ENCODE measurements at regions not wholly inside any gene's neighbourhood (a gene's known extent, or its start where the extent isn't known, plus 50 kb on each side); places are given as distances from the start of the nearest gene placed in this dataset.

DNA sequence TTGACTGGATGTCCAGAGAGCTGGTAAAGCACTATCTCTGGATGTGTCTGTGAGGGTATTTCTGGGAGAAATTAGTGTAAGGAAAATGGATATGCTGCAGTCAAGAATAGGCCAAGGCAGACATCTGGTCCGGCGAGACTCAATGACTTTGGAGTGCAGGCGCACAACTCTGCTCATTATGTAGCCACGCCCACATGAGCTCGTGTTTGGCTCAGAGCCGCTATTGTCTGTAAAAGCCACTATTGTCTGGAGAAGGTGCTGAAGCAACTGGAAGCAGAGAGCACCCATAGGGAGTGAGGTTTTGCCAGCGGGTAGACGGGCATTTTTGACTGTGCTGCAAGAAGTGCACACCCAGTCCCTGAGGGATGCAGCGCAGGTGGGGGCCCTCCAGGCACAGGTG, 305.0 kb upstream of the POU3F2 start:
- no peak for TF ChIP-seq BACH2 (CRISPR knock-in tag; IDR thresholded peaks at IDR 0.05; ENCODE audit: borderline replicate concordance)
- TF ChIP-seq ZNF70 (CRISPR knock-in tag; IDR thresholded peaks at IDR 0.05): no peak
- no peak for TF ChIP-seq GLIS3 (CRISPR knock-in tag; IDR thresholded peaks at IDR 0.05)
- TF ChIP-seq, protein P1, sequence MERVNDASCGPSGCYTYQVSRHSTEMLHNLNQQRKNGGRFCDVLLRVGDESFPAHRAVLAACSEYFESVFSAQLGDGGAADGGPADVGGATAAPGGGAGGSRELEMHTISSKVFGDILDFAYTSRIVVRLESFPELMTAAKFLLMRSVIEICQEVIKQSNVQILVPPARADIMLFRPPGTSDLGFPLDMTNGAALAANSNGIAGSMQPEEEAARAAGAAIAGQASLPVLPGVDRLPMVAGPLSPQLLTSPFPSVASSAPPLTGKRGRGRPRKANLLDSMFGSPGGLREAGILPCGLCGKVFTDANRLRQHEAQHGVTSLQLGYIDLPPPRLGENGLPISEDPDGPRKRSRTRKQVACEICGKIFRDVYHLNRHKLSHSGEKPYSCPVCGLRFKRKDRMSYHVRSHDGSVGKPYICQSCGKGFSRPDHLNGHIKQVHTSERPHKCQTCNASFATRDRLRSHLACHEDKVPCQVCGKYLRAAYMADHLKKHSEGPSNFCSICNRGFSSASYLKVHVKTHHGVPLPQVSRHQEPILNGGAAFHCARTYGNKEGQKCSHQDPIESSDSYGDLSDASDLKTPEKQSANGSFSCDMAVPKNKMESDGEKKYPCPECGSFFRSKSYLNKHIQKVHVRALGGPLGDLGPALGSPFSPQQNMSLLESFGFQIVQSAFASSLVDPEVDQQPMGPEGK (CRISPR knock-in tag; IDR thresholded peaks at IDR 0.05; ENCODE audit: borderline replicate concordance): no peak
- no peak for TF ChIP-seq SNAI2 (CRISPR knock-in tag; IDR thresholded peaks at IDR 0.05)
- TF ChIP-seq TOX (CRISPR knock-in tag; IDR thresholded peaks at IDR 0.05; ENCODE audit: borderline replicate concordance): no peak
- no peak for ATAC-seq

DNA sequence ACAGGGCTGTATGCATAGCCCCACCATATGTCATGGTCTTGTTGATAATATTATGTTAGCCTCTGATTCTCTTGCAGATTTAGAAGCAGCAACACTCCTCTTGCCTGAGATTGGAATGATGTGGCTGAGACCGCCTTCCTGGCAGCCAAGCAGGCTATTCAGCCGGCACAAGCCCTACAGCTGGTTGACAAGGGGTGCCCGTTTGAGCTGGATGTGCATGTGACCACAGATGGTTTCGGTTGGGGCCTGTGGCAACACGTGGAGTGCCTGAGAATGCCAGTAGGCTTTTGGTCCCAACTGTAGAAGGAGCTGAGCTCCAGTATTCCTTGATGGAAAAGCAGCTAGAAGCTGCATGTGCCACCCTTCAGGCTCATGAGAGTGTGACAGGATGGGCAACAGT, 303.6 kb upstream of the POU3F2 start:
- no peak for ATAC-seq
- TF ChIP-seq CSDC2 (CRISPR knock-in tag; IDR thresholded peaks at IDR 0.05) (no peak), ZNF565 (CRISPR knock-in tag; conservative IDR thresholded peaks at IDR 0.05; ENCODE audit: low read depth) (no peak), ISL1 (CRISPR knock-in tag; IDR thresholded peaks at IDR 0.05) (no peak), OSR1 (CRISPR knock-in tag; IDR thresholded peaks at IDR 0.05) (no peak), GLIS3 (CRISPR knock-in tag; IDR thresholded peaks at IDR 0.05) (no peak), PPARA (CRISPR knock-in tag; IDR thresholded peaks at IDR 0.05; ENCODE audit: borderline replicate concordance) (no peak), ZNF8 (CRISPR knock-in tag; IDR thresholded peaks at IDR 0.05) (no peak), ZFP30 (CRISPR knock-in tag; IDR thresholded peaks at IDR 0.05) (no peak), ZNF70 (CRISPR knock-in tag; IDR thresholded peaks at IDR 0.05) (no peak), ESRRG (CRISPR knock-in tag; IDR thresholded peaks at IDR 0.05) (no peak), RARB (CRISPR knock-in tag; IDR thresholded peaks at IDR 0.05) (no peak)
- TF ChIP-seq, protein P2, sequence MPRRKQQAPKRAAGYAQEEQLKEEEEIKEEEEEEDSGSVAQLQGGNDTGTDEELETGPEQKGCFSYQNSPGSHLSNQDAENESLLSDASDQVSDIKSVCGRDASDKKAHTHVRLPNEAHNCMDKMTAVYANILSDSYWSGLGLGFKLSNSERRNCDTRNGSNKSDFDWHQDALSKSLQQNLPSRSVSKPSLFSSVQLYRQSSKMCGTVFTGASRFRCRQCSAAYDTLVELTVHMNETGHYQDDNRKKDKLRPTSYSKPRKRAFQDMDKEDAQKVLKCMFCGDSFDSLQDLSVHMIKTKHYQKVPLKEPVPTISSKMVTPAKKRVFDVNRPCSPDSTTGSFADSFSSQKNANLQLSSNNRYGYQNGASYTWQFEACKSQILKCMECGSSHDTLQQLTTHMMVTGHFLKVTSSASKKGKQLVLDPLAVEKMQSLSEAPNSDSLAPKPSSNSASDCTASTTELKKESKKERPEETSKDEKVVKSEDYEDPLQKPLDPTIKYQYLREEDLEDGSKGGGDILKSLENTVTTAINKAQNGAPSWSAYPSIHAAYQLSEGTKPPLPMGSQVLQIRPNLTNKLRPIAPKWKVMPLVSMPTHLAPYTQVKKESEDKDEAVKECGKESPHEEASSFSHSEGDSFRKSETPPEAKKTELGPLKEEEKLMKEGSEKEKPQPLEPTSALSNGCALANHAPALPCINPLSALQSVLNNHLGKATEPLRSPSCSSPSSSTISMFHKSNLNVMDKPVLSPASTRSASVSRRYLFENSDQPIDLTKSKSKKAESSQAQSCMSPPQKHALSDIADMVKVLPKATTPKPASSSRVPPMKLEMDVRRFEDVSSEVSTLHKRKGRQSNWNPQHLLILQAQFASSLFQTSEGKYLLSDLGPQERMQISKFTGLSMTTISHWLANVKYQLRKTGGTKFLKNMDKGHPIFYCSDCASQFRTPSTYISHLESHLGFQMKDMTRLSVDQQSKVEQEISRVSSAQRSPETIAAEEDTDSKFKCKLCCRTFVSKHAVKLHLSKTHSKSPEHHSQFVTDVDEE (CRISPR knock-in tag; IDR thresholded peaks at IDR 0.05): no peak
- TF ChIP-seq, protein P3, sequence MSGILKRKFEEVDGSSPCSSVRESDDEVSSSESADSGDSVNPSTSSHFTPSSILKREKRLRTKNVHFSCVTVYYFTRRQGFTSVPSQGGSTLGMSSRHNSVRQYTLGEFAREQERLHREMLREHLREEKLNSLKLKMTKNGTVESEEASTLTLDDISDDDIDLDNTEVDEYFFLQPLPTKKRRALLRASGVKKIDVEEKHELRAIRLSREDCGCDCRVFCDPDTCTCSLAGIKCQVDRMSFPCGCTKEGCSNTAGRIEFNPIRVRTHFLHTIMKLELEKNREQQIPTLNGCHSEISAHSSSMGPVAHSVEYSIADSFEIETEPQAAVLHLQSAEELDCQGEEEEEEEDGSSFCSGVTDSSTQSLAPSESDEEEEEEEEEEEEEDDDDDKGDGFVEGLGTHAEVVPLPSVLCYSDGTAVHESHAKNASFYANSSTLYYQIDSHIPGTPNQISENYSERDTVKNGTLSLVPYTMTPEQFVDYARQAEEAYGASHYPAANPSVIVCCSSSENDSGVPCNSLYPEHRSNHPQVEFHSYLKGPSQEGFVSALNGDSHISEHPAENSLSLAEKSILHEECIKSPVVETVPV (CRISPR knock-in tag; IDR thresholded peaks at IDR 0.05): no peak
- TF ChIP-seq, protein P4, sequence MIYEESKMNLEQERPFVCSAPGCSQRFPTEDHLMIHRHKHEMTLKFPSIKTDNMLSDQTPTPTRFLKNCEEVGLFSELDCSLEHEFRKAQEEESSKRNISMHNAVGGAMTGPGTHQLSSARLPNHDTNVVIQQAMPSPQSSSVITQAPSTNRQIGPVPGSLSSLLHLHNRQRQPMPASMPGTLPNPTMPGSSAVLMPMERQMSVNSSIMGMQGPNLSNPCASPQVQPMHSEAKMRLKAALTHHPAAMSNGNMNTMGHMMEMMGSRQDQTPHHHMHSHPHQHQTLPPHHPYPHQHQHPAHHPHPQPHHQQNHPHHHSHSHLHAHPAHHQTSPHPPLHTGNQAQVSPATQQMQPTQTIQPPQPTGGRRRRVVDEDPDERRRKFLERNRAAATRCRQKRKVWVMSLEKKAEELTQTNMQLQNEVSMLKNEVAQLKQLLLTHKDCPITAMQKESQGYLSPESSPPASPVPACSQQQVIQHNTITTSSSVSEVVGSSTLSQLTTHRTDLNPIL (CRISPR knock-in tag; IDR thresholded peaks at IDR 0.05; ENCODE audit: low read depth): no peak
- TF ChIP-seq, protein P5, sequence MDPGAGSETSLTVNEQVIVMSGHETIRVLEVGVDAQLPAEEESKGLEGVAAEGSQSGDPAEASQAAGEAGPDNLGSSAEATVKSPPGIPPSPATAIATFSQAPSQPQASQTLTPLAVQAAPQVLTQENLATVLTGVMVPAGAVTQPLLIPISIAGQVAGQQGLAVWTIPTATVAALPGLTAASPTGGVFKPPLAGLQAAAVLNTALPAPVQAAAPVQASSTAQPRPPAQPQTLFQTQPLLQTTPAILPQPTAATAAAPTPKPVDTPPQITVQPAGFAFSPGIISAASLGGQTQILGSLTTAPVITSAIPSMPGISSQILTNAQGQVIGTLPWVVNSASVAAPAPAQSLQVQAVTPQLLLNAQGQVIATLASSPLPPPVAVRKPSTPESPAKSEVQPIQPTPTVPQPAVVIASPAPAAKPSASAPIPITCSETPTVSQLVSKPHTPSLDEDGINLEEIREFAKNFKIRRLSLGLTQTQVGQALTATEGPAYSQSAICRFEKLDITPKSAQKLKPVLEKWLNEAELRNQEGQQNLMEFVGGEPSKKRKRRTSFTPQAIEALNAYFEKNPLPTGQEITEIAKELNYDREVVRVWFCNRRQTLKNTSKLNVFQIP (CRISPR knock-in tag; IDR thresholded peaks at IDR 0.05; ENCODE audit: borderline replicate concordance, low read depth): no peak

DNA sequence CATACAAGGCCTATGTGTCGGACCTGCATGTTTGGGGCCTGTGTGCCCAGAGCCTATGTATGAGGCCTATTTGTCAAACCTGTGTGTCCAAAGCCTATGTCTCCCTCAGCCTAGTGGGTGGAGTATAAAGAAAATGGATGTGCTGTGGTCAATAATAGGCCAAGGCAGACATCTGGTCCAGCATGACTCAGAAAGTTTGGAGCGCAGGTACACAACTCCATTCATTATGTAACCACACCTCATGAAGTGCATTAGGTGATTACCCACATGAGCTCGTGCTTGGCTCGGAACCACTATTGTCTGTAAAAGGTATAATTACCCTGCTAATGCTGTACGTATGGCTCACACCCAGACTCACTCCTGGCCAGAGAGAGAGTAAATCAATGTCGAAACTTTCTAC, 302.4 kb upstream of the POU3F2 start:
- ATAC-seq: no peak
- TF ChIP-seq RARB (CRISPR knock-in tag; IDR thresholded peaks at IDR 0.05) (no peak), ARNTL (CRISPR knock-in tag; IDR thresholded peaks at IDR 0.05; ENCODE audit: borderline replicate concordance, low read depth) (no peak), ESRRG (CRISPR knock-in tag; IDR thresholded peaks at IDR 0.05) (no peak), SNAI2 (CRISPR knock-in tag; IDR thresholded peaks at IDR 0.05) (no peak), TCF4 (CRISPR knock-in tag; IDR thresholded peaks at IDR 0.05; ENCODE audit: borderline replicate concordance) (no peak), ZNF565 (CRISPR knock-in tag; conservative IDR thresholded peaks at IDR 0.05; ENCODE audit: low read depth) (no peak)
- TF ChIP-seq, protein P2 (CRISPR knock-in tag; IDR thresholded peaks at IDR 0.05): no peak
- TF ChIP-seq, protein P3 (CRISPR knock-in tag; IDR thresholded peaks at IDR 0.05): no peak
- TF ChIP-seq, protein P4 (CRISPR knock-in tag; IDR thresholded peaks at IDR 0.05; ENCODE audit: low read depth): no peak

All from SK-N-SH treated with all-trans-retinoic acid at 6 μM for 48 hours (cell line).